SHP77 (cell line): ENCODE measurements at regions not wholly inside any gene's neighbourhood (a gene's known extent, or its start where the extent isn't known, plus 50 kb on each side); places are given as distances from the start of the nearest gene placed in this dataset.

Source experiments
- DNase-seq, 2 experiments: peaks; one replicate each; lab custom pipeline; 2025; lab: John Stamatoyannopoulos, UW

DNA sequence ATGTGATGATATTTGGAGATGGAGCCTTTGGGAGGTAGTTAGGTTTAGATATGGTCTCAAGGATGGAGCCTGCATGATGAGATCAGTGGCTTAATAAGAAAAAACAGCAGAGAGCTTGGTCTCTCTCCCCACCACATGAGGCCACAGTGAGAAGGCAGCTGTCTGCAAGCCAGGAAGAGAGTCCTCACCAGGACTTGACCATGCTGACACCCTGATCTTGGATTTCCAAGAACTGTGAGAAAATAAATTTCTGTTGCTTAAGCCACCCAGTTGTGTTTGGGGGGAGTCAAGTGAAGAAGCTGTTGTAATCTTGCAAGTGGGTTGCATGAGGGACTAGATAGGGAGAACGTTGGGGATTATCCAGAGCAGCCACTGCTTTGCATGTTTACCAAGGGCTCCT is 62.3 kb upstream of the TNFAIP8L3 start:
- no peak for DNase-seq

DNA sequence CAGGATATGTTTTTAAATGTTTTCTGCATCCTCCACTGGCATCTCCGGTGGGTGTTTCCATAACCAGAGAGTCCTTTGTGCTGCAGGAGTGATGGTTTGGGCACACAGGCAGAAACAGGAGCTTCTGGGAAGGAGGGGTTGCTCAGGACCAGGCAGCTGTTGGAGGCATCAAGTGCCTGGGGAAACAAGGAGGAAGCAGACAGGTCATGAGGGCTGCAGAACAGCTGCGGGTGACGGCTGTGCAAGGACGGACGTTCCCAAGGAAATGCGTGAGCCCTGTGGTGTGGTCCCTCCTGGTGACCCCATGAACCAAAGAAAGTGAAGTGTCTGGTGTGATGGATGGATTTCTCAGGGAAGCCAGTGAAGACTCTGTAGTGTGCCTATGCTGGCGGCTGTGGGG is 61.2 kb upstream of the TNFAIP8L3 start:
- peak; percentile 46 to 59 for DNase-seq

DNA sequence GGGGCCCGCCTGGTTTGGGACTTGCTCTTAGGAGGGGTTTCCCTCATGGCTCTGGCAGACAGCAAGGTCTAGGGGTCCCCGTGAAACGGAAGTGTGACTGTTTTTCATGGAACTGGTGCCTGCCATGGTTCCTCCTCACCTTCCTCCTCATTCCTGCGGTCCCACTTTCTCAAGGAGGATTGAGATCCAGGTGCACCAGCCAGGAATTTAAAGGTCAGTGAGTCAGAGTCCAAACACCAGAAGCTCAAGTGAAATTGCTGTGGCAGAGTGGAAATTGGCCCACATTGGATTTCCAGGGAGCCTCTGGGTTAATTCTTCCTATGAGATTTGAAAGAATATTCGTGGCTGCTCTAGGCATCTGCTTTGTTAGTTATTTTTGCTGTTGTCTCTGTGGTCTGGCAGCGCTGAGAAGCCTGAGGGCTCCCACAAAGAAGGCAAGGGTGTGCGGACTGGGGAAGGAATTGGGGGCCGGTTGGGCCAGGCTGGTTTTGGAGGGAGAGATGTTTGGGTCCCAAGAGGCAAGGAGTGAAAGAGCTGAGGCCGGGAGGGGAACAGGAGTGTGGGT is 60.4 kb upstream of the TNFAIP8L3 start:
- DNase-seq, result no peak
